D721Med (cell line): ENCODE measurements at regions not wholly inside any gene's neighbourhood (a gene's known extent, or its start where the extent isn't known, plus 50 kb on each side); places are given as distances from the start of the nearest gene placed in this dataset.

Experiments used
- DNase-seq: peaks from one replicate; pipeline ENCODE4 v3.0.0; 2011; ENCODE audit warnings: low spot score; ENCODE audit not compliant: insufficient read length
- FAIRE-seq: peaks from 2 replicates; lab custom pipeline; 2011; peaks lifted over from hg19 to GRCh38; lab: Jason Lieb, UNC
- CTCF ChIP-seq: IDR thresholded peaks from 2 replicates; pipeline ENCODE4 v1.5.1; 2012; ENCODE audit warnings: mild to moderate bottlenecking, control low read depth; ENCODE audit not compliant: insufficient read depth; ENCODE audit errors: missing control alignments

- no peak for TF ChIP-seq CTCF
- FAIRE-seq = no peak
- no peak for DNase-seq
Measured at GRCh38 chr2:819601-820000, 131.0 kb upstream of the SNTG2 start.

- DNase-seq (no peak), FAIRE-seq (no peak)
- no peak for TF ChIP-seq CTCF
Measured at GRCh38 chr2:819121-819520, 131.5 kb upstream of the SNTG2 start.

DNA sequence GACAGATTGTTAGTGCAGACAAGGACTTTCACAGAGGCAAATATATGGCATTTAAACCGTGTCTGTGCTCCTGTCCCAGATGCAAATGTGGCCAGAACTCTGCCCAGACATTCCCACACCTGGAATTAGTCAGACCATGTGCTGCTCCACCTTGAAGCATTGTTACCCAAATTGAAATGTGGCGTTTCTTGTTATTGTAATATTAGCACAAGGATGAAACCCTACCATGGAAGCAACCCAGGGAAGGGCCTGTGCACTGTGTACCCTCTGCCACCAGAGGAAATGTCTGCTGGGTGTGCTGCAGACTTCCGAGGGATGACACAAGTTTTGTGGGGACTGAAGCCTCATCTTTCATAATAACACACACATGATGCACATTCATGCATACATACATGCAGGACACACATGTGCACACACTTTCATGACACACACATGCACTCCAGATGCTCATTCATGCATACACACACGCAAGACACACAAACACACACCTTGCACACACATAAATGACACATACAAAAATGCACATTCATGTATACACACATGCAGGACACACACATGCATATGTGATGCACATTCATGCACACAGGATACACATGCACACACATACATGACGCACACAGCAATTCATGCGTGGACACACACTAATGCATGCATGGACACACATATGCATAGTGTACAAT lies 133.2 kb upstream of the SNTG2 start:
- no peak for DNase-seq
- no peak for TF ChIP-seq CTCF
- FAIRE-seq = no peak

DNA sequence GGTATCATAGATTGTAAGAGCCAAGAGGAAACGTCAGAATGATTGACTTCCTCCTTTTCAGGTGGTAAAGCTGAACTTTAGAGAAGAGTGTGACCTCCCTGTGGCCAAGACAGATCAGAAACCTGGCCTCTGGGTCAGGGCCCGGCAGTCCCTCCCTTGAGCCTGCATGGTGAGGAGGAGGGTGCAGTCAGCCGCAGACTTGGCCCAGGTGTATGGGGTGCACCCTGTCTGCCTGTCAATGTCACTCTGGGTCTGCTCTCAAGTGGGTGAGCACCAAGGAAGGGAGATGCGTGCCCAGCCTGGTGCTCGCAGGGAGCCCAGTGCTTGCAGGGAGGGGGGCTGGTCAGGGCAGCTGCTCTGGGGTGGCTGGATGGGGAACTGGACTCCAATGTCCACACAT lies 134.4 kb upstream of the SNTG2 start:
- no peak for DNase-seq
- no peak for FAIRE-seq
- no peak for TF ChIP-seq CTCF

GRCh38 chr2:810397-810796 lies 133.2 kb upstream of the TMEM18 start:
- no peak for FAIRE-seq
- TF ChIP-seq CTCF = no peak
- DNase-seq = no peak

GRCh38 chr2:807300-807699 lies 130.1 kb upstream of the TMEM18 start:
- FAIRE-seq = no peak

More at GRCh38 chr2:807300-807699, 130.1 kb upstream of the TMEM18 start:
- DNase-seq = no peak
- no peak for TF ChIP-seq CTCF
